ENCODE measurements at regions not wholly inside any gene's neighbourhood (a gene's known extent, or its start where the extent isn't known, plus 50 kb on each side); places are given as distances from the start of the nearest gene placed in this dataset.

GRCh38 chr5:124516567-124516966 is 229.9 kb downstream of the ZNF608 start:
- Histone ChIP-seq H3K79me1 (ENCODE audit: insufficient read depth, low read depth, low read length, poor library complexity, severe bottlenecking) (no peaks in the 10 kb centered on the region), H4K8ac (replicated peaks; ENCODE audit: insufficient read length, low read depth, low read length) (no peak overlapping the region), H2BK12ac (ENCODE audit: insufficient read length, low read depth, low read length) (no peak overlapping the region), H2AFZ (ENCODE audit: low read length) (no peak overlapping the region), H3K4me2 (ENCODE audit: insufficient read depth, insufficient read length, low read length) (no peak overlapping the region), H3K14ac (ENCODE audit: insufficient read depth, low read length) (no peak overlapping the region), H3K4ac (ENCODE audit: low read depth, low read length) (no peak overlapping the region), H3K23ac (ENCODE audit: insufficient read length, low read depth, low read length) (no peak overlapping the region), H3K56ac (ENCODE audit: insufficient read length, low read depth, low read length) (no peak overlapping the region), H4K5ac (ENCODE audit: insufficient read length, low read depth, low read length) (no peak overlapping the region), H4K91ac (ENCODE audit: insufficient read length, low read depth, low read length) (no peak overlapping the region), H3K9ac (ENCODE audit: extremely low read depth, insufficient read length, low read length) (no peak overlapping the region), H3K27me3 (ENCODE audit: insufficient read depth, low read length) (no peaks in the 10 kb centered on the region), H2BK20ac (ENCODE audit: low read depth, low read length, poor library complexity, severe bottlenecking) (no peak overlapping the region), H3K23me2 (ENCODE audit: insufficient read length, low read depth, low read length, poor library complexity, severe bottlenecking) (no peaks in the 10 kb centered on the region), H3T11ph (ENCODE audit: low read length) (no peak overlapping the region), H4K20me1 (ENCODE audit: control insufficient read depth, insufficient read depth, insufficient read length) (no peaks in the 10 kb centered on the region), H2BK120ac (ENCODE audit: low read depth, low read length, poor library complexity, severe bottlenecking) (no peak overlapping the region), H2BK5ac (ENCODE audit: insufficient read length, low read length) (no peak overlapping the region), H3K9me3 (ENCODE audit: control insufficient read depth, low read depth, low read length) (no peaks in the 10 kb centered on the region), H3K4me1 (ENCODE audit: insufficient read depth, low read length) (no peaks in the 10 kb centered on the region), H2AK5ac (ENCODE audit: insufficient read length, low read length) (no peak overlapping the region), H3K27ac (ENCODE audit: insufficient read length, low read depth, low read length) (no peak overlapping the region), H3K79me2 (ENCODE audit: insufficient read depth, low read length) (no peaks in the 10 kb centered on the region), H3K18ac (ENCODE audit: insufficient read length, low read depth, low read length) (no peak overlapping the region), H2BK15ac (ENCODE audit: low read depth, low read length) (no peak overlapping the region)
- Mint-ChIP-seq H3K4me1 (peaks cover 13 to 15% of the 10 kb centered on the region in 2 experiments), H3K4me3 (no peak overlapping the region), H3K36me3 (ENCODE audit: insufficient read depth in 1 of 3, low read depth in 3 of 3) (peaks cover 0 to 7% (median 0%) of the 10 kb centered on the region in 3 experiments; a peak in 2 of 7 replicates), H3K27ac (no peak overlapping the region), H3K27me3 (ENCODE audit: low read depth) (no peaks in the 10 kb centered on the region; the same call in 1 of the 2 replicates), H3K9me3 (peaks cover 2 to 3% of the 10 kb centered on the region in 2 experiments; a peak in 1 of 5 replicates)
- no peak for TF ChIP-seq CTCF (conservative IDR thresholded peaks at IDR 0.05)
- DNase-seq = no peak
- WGBS (ENCODE audit: extremely low coverage, insufficient read length, low lambda C conversion rate) = no CpG with 5 or more reads among the region's 2 CpGs
